T-helper 22 cell (primary cell): ENCODE measurements at regions not wholly inside any gene's neighbourhood (a gene's known extent, or its start where the extent isn't known, plus 50 kb on each side); places are given as distances from the start of the nearest gene placed in this dataset.
"Not testable (repeated sequence)": the region's sequence is repeated elsewhere in the genome, so short reads cannot be mapped to it uniquely, and the experiment has no call there.

Source experiments
- DNase-seq: peaks from one replicate; pipeline ENCODE4 v3.0.0-alpha.2; 2020; ENCODE audit warnings: low read depth

GRCh38 chr4:188738290-188738689 is 599.0 kb downstream of the TRIML1 start:
- not testable (repeated sequence) for DNase-seq

GRCh38 chr4:188740172-188740571 is 600.9 kb downstream of the TRIML1 start:
- not testable (repeated sequence) for DNase-seq

- DNase-seq: not testable (repeated sequence)
These were observed 601.5 kb downstream of the TRIML1 start for GRCh38 chr4:188740791-188741190.

GRCh38 chr4:188754372-188755002 is 615.2 kb downstream of the TRIML1 start:
- no peak for DNase-seq

- no peak for DNase-seq
These were observed 628.3 kb downstream of the TRIML1 start for GRCh38 chr4:188767496-188767895.

- DNase-seq: no peak
These were observed 639.7 kb downstream of the TRIML1 start for GRCh38 chr4:188778905-188779304.

GRCh38 chr4:188779581-188779980 is 640.3 kb downstream of the TRIML1 start:
- no peak for DNase-seq

- DNase-seq: no peak
These were observed 640.8 kb downstream of the TRIML1 start for GRCh38 chr4:188780028-188780427.

- no peak for DNase-seq
These were observed 641.4 kb downstream of the TRIML1 start for GRCh38 chr4:188780686-188781085.

GRCh38 chr4:188781655-188782054 is 642.4 kb downstream of the TRIML1 start:
- DNase-seq: no peak

- no peak for DNase-seq
These were observed 643.9 kb downstream of the TRIML1 start for GRCh38 chr4:188783175-188783574.

- DNase-seq: no peak
These were observed 644.4 kb downstream of the TRIML1 start for GRCh38 chr4:188783606-188784160.

- DNase-seq: not testable (repeated sequence)
These were observed 657.4 kb downstream of the TRIML1 start for GRCh38 chr4:188796600-188796999.

GRCh38 chr4:188797011-188797410 is 657.8 kb downstream of the TRIML1 start:
- not testable (repeated sequence) for DNase-seq

- DNase-seq: no peak
These were observed 665.6 kb downstream of the TRIML1 start for GRCh38 chr4:188804861-188805260.

- no peak for DNase-seq
These were observed 671.9 kb downstream of the TRIML1 start for GRCh38 chr4:188811121-188811520.

- no peak for DNase-seq
These were observed 673.4 kb downstream of the TRIML1 start for GRCh38 chr4:188812644-188813043.

GRCh38 chr4:188818300-188818699 is 679.1 kb downstream of the TRIML1 start:
- no peak for DNase-seq

GRCh38 chr4:188819233-188819632 is 680.0 kb downstream of the TRIML1 start:
- DNase-seq: no peak

GRCh38 chr4:188821500-188821899 is 682.3 kb downstream of the TRIML1 start:
- no peak for DNase-seq

GRCh38 chr4:188822698-188823097 is 683.5 kb downstream of the TRIML1 start:
- DNase-seq: no peak

- no peak for DNase-seq
These were observed 685.3 kb downstream of the TRIML1 start for GRCh38 chr4:188824553-188824952.

- no peak for DNase-seq
These were observed 687.2 kb downstream of the TRIML1 start for GRCh38 chr4:188826393-188826792.

GRCh38 chr4:188839704-188840103 is 700.5 kb downstream of the TRIML1 start:
- DNase-seq: no peak
